Trophoblast cell (in vitro differentiated cells and primary cell): ENCODE measurements at regions not wholly inside any gene's neighbourhood (a gene's known extent, or its start where the extent isn't known, plus 50 kb on each side); places are given as distances from the start of the nearest gene placed in this dataset.
"Not testable (repeated sequence)": the region's sequence is repeated elsewhere in the genome, so short reads cannot be mapped to it uniquely, and the experiment has no call there.

Source experiments
- DNase-seq, 2 donors: peaks; one replicate each; pipeline ENCODE4 v3.0.0-alpha.2; 2016
- H2AFZ ChIP-seq: 2 replicates; pipeline ENCODE4 v1.6.1; 2013; ENCODE audit warnings: low read length, moderate library complexity, mild to moderate bottlenecking; ENCODE audit not compliant: insufficient read depth, poor library complexity
- H2AK5ac ChIP-seq: 2 replicates; pipeline ENCODE4 v1.6.1; 2013; ENCODE audit warnings: mild to moderate bottlenecking, low read length
- H2BK120ac ChIP-seq: 2 replicates; pipeline ENCODE4 v1.6.1; 2013; ENCODE audit warnings: low read length, mild to moderate bottlenecking, moderate library complexity; ENCODE audit not compliant: insufficient read depth, poor library complexity
- H2BK12ac ChIP-seq: 2 replicates; pipeline ENCODE4 v1.6.1; 2013; ENCODE audit warnings: mild to moderate bottlenecking, low read length, moderate library complexity
- H2BK5ac ChIP-seq: 2 replicates; pipeline ENCODE4 v1.6.1; 2013; ENCODE audit warnings: low read length, low read depth, moderate library complexity, mild to moderate bottlenecking; ENCODE audit not compliant: poor library complexity
- H3K14ac ChIP-seq: 2 replicates; pipeline ENCODE4 v1.6.1; 2013; ENCODE audit warnings: mild to moderate bottlenecking, low read length
- H3K18ac ChIP-seq: 2 replicates; pipeline ENCODE4 v1.6.1; 2013; ENCODE audit warnings: mild to moderate bottlenecking, low read length
- H3K23ac ChIP-seq: 2 replicates; pipeline ENCODE4 v1.6.1; 2013; ENCODE audit warnings: low read length
- H3K27ac ChIP-seq: 2 replicates; pipeline ENCODE4 v1.5.1; 2013; ENCODE audit warnings: low read depth, mild to moderate bottlenecking, inconsistent platforms, low read length, moderate library complexity
- H3K27me3 ChIP-seq: 2 replicates; pipeline ENCODE4 v1.6.1; 2013; ENCODE audit warnings: inconsistent platforms, mild to moderate bottlenecking, low read length, moderate library complexity; ENCODE audit not compliant: insufficient read depth
- H3K36me3 ChIP-seq, 2 experiments: 1 replicate in 1 of 2; 2 replicates in 1 of 2; pipeline ENCODE4 v1.6.1; 2013; ENCODE audit warnings: low read length in 2 of 2, mild to moderate bottlenecking in 2 of 2, moderate library complexity in 1 of 2; ENCODE audit not compliant: insufficient read depth in 2 of 2, control insufficient read depth in 1 of 2
- H3K4ac ChIP-seq: 2 replicates; pipeline ENCODE4 v1.6.1; 2013; ENCODE audit warnings: low read depth, mild to moderate bottlenecking, low read length, moderate library complexity
- H3K4me1 ChIP-seq, 2 experiments: 1 replicate in 1 of 2; 2 replicates in 1 of 2; pipeline ENCODE4 v1.6.1; 2013; ENCODE audit warnings: low read length in 2 of 2, mild to moderate bottlenecking in 2 of 2, moderate library complexity in 1 of 2; ENCODE audit not compliant: insufficient read depth in 2 of 2, control insufficient read depth in 1 of 2
- H3K4me2 ChIP-seq: 2 replicates; pipeline ENCODE4 v1.6.1; 2013; ENCODE audit warnings: inconsistent platforms, mild to moderate bottlenecking, low read length, moderate library complexity
- H3K4me3 ChIP-seq: 2 replicates; pipeline ENCODE4 v1.5.1; 2013; ENCODE audit warnings: mild to moderate bottlenecking, low read depth, low read length, inconsistent platforms
- H3K79me1 ChIP-seq: one replicate; pipeline ENCODE4 v1.6.1; 2013; ENCODE audit warnings: low read length
- H3K79me2 ChIP-seq: 2 replicates; pipeline ENCODE4 v1.6.1; 2013; ENCODE audit warnings: low read length, mild to moderate bottlenecking; ENCODE audit not compliant: control insufficient read depth, insufficient read depth, poor library complexity
- H3K9ac ChIP-seq: 2 replicates; pipeline ENCODE4 v1.6.1; 2013; ENCODE audit warnings: mild to moderate bottlenecking, low read length
- H3K9me3 ChIP-seq: 2 replicates; pipeline ENCODE4 v1.6.1; 2013; ENCODE audit warnings: low read depth, mild to moderate bottlenecking, control low read depth, inconsistent platforms, low read length; ENCODE audit not compliant: insufficient read depth
- H4K12ac ChIP-seq: 2 replicates; pipeline ENCODE4 v1.6.1; 2013; ENCODE audit warnings: low read depth, mild to moderate bottlenecking, low read length, moderate library complexity
- H4K8ac ChIP-seq: 2 replicates; pipeline ENCODE4 v1.6.1; 2013; ENCODE audit warnings: low read depth, mild to moderate bottlenecking, low read length, moderate library complexity
- H4K91ac ChIP-seq: one replicate; pipeline ENCODE4 v1.6.1; 2013; ENCODE audit warnings: low read depth, mild to moderate bottlenecking, low read length, moderate library complexity
- WGBS: extraction: QIAGEN DNeasy Blood & Tissue Kit; methylation state at CpG from one replicate; pipeline ENCODE4 v1.1.7; 2013; ENCODE audit warnings: missing lambda C conversion rate; ENCODE audit not compliant: insufficient read length, insufficient coverage; ENCODE audit errors: extremely low coverage; 5-methylcytosine and 5-hydroxymethylcytosine counted together

DNA sequence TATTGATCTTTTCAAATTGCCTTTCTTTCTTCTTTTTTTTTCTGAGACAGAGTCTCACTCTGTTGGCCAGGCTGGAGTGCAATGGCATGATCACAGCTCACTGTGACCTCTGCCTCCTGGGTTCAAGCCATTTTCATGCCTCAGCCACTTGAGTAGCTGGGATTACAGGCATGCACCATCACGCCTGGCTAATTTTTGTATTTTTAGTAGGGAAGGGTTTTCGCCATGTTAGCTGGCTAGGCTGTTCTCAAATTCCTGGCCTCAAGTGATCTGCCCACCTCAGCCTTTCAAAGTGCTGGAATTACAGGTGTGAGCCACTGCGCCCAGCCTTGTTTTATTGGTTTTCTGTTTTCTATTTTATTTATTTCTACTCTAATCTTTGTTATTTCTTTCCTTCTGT, 82.7 kb upstream of the NUDT6 start:
- not testable (repeated sequence) for H4K12ac ChIP-seq, H3K14ac ChIP-seq, H3K9me3 ChIP-seq, H3K9ac ChIP-seq, H4K8ac ChIP-seq, H2AK5ac ChIP-seq, H2BK5ac ChIP-seq, H3K27me3 ChIP-seq, DNase-seq, H3K36me3 ChIP-seq, H3K27ac ChIP-seq, H2BK12ac ChIP-seq, H3K79me2 ChIP-seq, H3K4me3 ChIP-seq, H4K91ac ChIP-seq, H3K4ac ChIP-seq, H3K23ac ChIP-seq, H2BK120ac ChIP-seq, H3K4me1 ChIP-seq, H2AFZ ChIP-seq, H3K4me2 ChIP-seq, H3K18ac ChIP-seq, H3K79me1 ChIP-seq
- WGBS, result no CpG with 5 or more reads among the region's 3 CpGs

DNA sequence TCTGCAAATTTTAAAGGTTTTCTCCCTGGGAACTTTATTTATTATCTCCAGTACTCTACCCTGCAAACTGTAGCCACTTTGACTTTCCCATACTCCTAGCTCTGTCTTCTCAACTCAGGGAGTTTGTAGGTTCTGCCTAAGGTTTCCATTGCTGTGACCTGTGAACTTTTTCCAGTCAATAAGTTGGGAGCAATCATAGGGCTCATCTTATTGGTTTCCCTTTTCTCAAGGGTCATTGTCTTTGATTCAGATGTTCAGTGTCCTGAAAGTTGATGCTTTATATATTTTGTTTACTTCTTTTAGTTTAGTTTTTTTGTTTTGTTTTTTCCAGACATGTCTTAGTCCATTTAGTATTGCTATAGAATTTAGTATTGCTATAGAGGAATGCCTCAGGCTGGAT, 85.3 kb upstream of the NUDT6 start:
- DNase-seq, result no peak
- Histone ChIP-seq H2BK12ac (no peak overlapping the region), H2AFZ (no peak overlapping the region), H3K4me1 (no peaks in the 10 kb centered on the region), H2BK5ac (no peak overlapping the region), H4K91ac (no peak overlapping the region), H3K9ac (no peak overlapping the region), H2BK120ac (no peak overlapping the region), H3K23ac (no peak overlapping the region), H3K27me3 (no peaks in the 10 kb centered on the region), H3K14ac (no peak overlapping the region), H4K8ac (no peak overlapping the region), H3K4ac (no peak overlapping the region), H3K79me2 (no peaks in the 10 kb centered on the region), H3K79me1 (no peaks in the 10 kb centered on the region), H3K4me3 (no peak overlapping the region), H3K4me2 (no peak overlapping the region), H3K27ac (no peak overlapping the region), H2AK5ac (no peak overlapping the region), H3K9me3 (peaks cover 2% of the 10 kb centered on the region), H3K36me3 (peaks cover 0 to 5% of the 10 kb centered on the region in 2 experiments), H4K12ac (no peak overlapping the region), H3K18ac (no peak overlapping the region)

DNA sequence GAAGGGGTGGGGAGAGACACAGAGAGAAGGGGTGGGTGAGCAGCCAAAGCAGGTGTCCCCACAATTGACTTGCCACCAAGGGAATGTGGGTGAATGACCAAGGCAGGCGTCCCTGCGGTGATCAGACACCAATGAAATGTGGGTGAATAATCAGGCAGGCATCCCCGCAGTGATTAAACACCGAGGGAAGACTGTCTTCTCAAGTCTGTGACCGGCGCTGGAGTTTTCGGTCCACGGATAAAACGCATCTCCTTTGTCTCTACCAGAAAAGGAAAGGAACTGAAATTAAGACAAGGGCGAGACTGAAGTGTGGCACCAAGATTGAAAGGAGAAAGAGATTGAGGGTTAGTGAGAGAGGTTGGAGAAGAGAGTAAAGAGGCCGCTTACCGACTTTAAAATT, 90.0 kb upstream of the NUDT6 start:
- H2BK120ac ChIP-seq, H3K36me3 ChIP-seq, H3K4me2 ChIP-seq, H3K9me3 ChIP-seq, H2AK5ac ChIP-seq, H4K8ac ChIP-seq, H3K27me3 ChIP-seq, H3K4me3 ChIP-seq, H3K4ac ChIP-seq, DNase-seq, H2BK5ac ChIP-seq, H3K14ac ChIP-seq, H3K23ac ChIP-seq, H4K12ac ChIP-seq, H3K27ac ChIP-seq, H3K9ac ChIP-seq, H4K91ac ChIP-seq, H2AFZ ChIP-seq, H3K79me2 ChIP-seq, H2BK12ac ChIP-seq, H3K4me1 ChIP-seq, H3K18ac ChIP-seq, H3K79me1 ChIP-seq: not testable (repeated sequence)
- WGBS, result no CpG with 5 or more reads among the region's 12 CpGs

DNA sequence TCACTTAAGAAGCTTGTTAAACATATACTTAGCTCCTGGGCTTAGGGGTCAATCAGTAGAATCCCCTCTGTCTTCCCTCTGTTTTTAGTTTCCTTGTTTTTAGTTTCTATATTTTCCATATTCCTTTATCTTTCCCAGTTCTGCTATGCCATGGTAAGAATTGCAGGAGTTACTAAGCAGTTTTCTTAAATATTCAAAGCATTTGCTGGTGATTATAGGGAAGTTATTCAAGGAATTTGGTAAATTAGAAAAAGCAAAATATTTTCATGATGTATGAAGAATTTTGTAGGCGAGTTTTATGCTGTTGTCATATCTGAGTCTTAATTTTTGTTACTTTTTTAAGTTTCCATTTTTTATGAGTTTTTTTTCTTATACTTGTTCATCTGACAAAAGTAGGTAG, 91.6 kb upstream of the NUDT6 start:
- Histone ChIP-seq H4K12ac (no peak overlapping the region), H3K79me1 (no peaks in the 10 kb centered on the region), H3K4me3 (no peak overlapping the region), H3K18ac (no peak overlapping the region), H3K4me1 (no peaks in the 10 kb centered on the region), H2BK5ac (no peak overlapping the region), H3K79me2 (no peaks in the 10 kb centered on the region), H2BK120ac (no peak overlapping the region), H3K23ac (no peak overlapping the region), H3K9ac (no peak overlapping the region), H3K36me3 (no peaks in the 10 kb centered on the region), H2AFZ (no peak overlapping the region), H3K27me3 (no peaks in the 10 kb centered on the region), H2AK5ac (no peak overlapping the region), H4K8ac (no peak overlapping the region), H3K9me3 (no peaks in the 10 kb centered on the region), H3K27ac (no peak overlapping the region), H2BK12ac (no peak overlapping the region), H3K4ac (no peak overlapping the region), H4K91ac (no peak overlapping the region), H3K14ac (no peak overlapping the region), H3K4me2 (no peak overlapping the region)
- WGBS, result 100% methylated on average over 1 of the region's 1 CpG
- peak in 1 of 2 donors; percentile 35 for DNase-seq

DNA sequence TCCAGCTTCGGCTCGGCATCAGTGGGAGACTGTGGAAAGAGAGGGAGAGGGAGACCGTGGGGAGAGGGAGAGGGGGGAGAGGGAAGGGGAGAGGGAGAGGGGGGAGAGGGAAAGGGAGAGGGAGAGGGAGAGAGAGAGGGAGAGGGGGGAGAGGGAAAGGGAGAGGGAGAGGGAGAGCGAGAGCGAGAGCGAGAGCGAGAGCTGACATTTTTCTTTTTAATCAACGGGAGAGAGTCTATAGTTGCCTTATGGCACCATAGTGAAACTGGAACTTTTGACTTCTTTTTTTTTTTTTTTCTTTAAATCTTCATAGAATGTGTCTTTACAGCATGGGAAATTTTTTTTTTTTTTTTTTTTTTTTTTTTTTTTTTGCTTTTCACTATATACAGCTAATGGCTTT, 94.7 kb upstream of the NUDT6 start:
- Histone ChIP-seq H3K9me3 (no peaks in the 10 kb centered on the region), H3K4me1 (no peaks in the 10 kb centered on the region), H4K12ac (no peak overlapping the region), H2BK120ac (no peak overlapping the region), H2AFZ (no peak overlapping the region), H3K4me3 (no peak overlapping the region), H3K27ac (no peak overlapping the region), H4K91ac (no peak overlapping the region), H3K9ac (no peak overlapping the region), H3K4ac (no peak overlapping the region), H3K18ac (no peak overlapping the region), H3K79me2 (no peaks in the 10 kb centered on the region), H3K4me2 (no peak overlapping the region), H2AK5ac (no peak overlapping the region), H3K14ac (no peak overlapping the region), H3K23ac (no peak overlapping the region), H4K8ac (no peak overlapping the region), H2BK12ac (no peak overlapping the region), H3K27me3 (no peaks in the 10 kb centered on the region), H3K36me3 (no peaks in the 10 kb centered on the region), H3K79me1 (no peaks in the 10 kb centered on the region), H2BK5ac (no peak overlapping the region)
- WGBS, result no CpG with 5 or more reads among the region's 8 CpGs
- no peak for DNase-seq
